ENCODE measurements at regions not wholly inside any gene's neighbourhood (a gene's known extent, or its start where the extent isn't known, plus 50 kb on each side); places are given as distances from the start of the nearest gene placed in this dataset.

- no peaks in the 10 kb centered on the region for H3K79me2 ChIP-seq (ENCODE audit: insufficient read depth, low read length)
- no peaks in the 10 kb centered on the region for H3K27me3 ChIP-seq (ENCODE audit: insufficient read depth, low read length, poor library complexity)
- H3K4me2 ChIP-seq (ENCODE audit: insufficient read depth, low read length) = no peak overlapping the region
- ATAC-seq (ENCODE audit: insufficient read depth, low read depth) (peak; percentile 25; the same call in 1 of the 3 replicates), DNase-seq (no peak)
- H4K20me1 ChIP-seq (ENCODE audit: insufficient read depth, low read length) = no peaks in the 10 kb centered on the region
- peak overlapping the region; percentile 68 for H3K27ac ChIP-seq (ENCODE audit: low read length)
- no peak overlapping the region for H3K9ac ChIP-seq (ENCODE audit: low read depth, low read length)
- H3K9me3 ChIP-seq (ENCODE audit: insufficient read depth, low read length, severe bottlenecking) = no peaks in the 10 kb centered on the region
- TF ChIP-seq, protein P1, sequence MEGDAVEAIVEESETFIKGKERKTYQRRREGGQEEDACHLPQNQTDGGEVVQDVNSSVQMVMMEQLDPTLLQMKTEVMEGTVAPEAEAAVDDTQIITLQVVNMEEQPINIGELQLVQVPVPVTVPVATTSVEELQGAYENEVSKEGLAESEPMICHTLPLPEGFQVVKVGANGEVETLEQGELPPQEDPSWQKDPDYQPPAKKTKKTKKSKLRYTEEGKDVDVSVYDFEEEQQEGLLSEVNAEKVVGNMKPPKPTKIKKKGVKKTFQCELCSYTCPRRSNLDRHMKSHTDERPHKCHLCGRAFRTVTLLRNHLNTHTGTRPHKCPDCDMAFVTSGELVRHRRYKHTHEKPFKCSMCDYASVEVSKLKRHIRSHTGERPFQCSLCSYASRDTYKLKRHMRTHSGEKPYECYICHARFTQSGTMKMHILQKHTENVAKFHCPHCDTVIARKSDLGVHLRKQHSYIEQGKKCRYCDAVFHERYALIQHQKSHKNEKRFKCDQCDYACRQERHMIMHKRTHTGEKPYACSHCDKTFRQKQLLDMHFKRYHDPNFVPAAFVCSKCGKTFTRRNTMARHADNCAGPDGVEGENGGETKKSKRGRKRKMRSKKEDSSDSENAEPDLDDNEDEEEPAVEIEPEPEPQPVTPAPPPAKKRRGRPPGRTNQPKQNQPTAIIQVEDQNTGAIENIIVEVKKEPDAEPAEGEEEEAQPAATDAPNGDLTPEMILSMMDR (IDR thresholded peaks at IDR 0.05; ENCODE audit: borderline replicate concordance, extremely low read depth, low read length, poor library complexity, severe bottlenecking) = no peak
- TF ChIP-seq EZH2 (IDR thresholded peaks at IDR 0.05; ENCODE audit: borderline replicate concordance, low read depth, low read length, severe bottlenecking) = no peak
- H3K4me1 ChIP-seq (ENCODE audit: insufficient read depth, low read length) = peaks cover 13% of the 10 kb centered on the region
- H2AFZ ChIP-seq (ENCODE audit: low read depth, low read length) = no peak overlapping the region
- H3K4me3 ChIP-seq (ENCODE audit: low read depth in 1 of 2, low read length in 2 of 2) = no peak overlapping the region
- H3K36me3 ChIP-seq (ENCODE audit: insufficient read depth, low read length) = no peaks in the 10 kb centered on the region
Measured at GRCh38 chrX:134718105-134718965, 60.1 kb upstream of the PLAC1 start.

DNA sequence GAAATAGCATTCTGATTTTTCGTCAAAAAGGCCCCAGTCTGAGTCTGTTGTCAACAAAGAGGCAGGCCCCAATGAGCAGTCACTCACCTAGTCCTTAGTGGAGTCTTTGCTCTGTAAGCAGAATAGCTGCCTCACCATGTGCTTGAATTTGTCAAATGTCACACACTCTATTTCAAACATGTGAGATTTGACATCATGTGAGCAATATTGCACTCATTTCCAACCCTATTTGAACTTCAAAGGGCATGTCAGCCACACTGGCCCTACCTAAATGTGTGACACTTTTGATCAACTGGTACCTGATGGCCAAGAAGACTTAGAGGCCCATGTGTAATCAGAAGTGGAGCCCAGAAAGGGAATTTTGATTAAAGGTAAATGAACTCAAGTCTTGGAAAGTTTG lies 59.4 kb upstream of the PLAC1 start:
- H2AFZ ChIP-seq (ENCODE audit: low read depth, low read length) = no peak overlapping the region
- no peaks in the 10 kb centered on the region for H3K9me3 ChIP-seq (ENCODE audit: insufficient read depth, low read length, severe bottlenecking)
- no peaks in the 10 kb centered on the region for H3K27me3 ChIP-seq (ENCODE audit: insufficient read depth, low read length, poor library complexity)
- no peak for DNase-seq
- no peak overlapping the region for H3K27ac ChIP-seq (ENCODE audit: low read length)
- no peak overlapping the region for H3K4me3 ChIP-seq (ENCODE audit: low read depth in 1 of 2, low read length in 2 of 2)
- H3K4me2 ChIP-seq (ENCODE audit: insufficient read depth, low read length) = no peak overlapping the region
- no peak for TF ChIP-seq EZH2 (IDR thresholded peaks at IDR 0.05; ENCODE audit: borderline replicate concordance, low read depth, low read length, severe bottlenecking)
- TF ChIP-seq, protein P1 (IDR thresholded peaks at IDR 0.05; ENCODE audit: borderline replicate concordance, extremely low read depth, low read length, poor library complexity, severe bottlenecking) = no peak
- no peaks in the 10 kb centered on the region for H3K79me2 ChIP-seq (ENCODE audit: insufficient read depth, low read length)
- H3K36me3 ChIP-seq (ENCODE audit: insufficient read depth, low read length) = no peaks in the 10 kb centered on the region
- H4K20me1 ChIP-seq (ENCODE audit: insufficient read depth, low read length) = no peaks in the 10 kb centered on the region
- H3K9ac ChIP-seq (ENCODE audit: low read depth, low read length) = no peak overlapping the region
- no peak for ATAC-seq (ENCODE audit: insufficient read depth, low read depth)
- peaks cover 13% of the 10 kb centered on the region for H3K4me1 ChIP-seq (ENCODE audit: insufficient read depth, low read length)

DNA sequence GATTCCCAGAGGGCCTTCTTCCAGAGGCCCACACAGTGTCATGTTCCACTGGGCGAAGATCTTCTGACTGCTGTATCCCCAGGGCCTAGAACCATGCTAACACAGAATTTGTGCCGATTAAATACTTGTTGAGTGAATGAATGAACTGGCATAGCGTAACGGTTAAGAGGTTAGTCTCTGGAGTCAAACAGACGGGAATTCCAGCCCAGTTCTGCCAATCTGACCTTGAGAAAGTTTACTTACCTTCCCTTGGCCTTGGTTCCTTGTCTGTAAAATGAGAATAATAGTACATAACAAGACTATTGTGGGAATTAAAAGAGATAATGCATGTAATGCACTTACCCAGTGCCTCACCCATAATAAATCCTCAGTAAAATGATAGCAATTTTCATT lies 58.3 kb upstream of the PLAC1 start:
- Histone ChIP-seq H3K27me3 (ENCODE audit: insufficient read depth, low read length, poor library complexity) (no peaks in the 10 kb centered on the region), H3K9ac (ENCODE audit: low read depth, low read length) (no peak overlapping the region), H3K36me3 (ENCODE audit: insufficient read depth, low read length) (no peaks in the 10 kb centered on the region), H3K4me1 (ENCODE audit: insufficient read depth, low read length) (peaks cover 13% of the 10 kb centered on the region), H3K9me3 (ENCODE audit: insufficient read depth, low read length, severe bottlenecking) (no peaks in the 10 kb centered on the region), H3K27ac (ENCODE audit: low read length) (no peak overlapping the region), H2AFZ (ENCODE audit: low read depth, low read length) (no peak overlapping the region), H3K79me2 (ENCODE audit: insufficient read depth, low read length) (no peaks in the 10 kb centered on the region), H4K20me1 (ENCODE audit: insufficient read depth, low read length) (no peaks in the 10 kb centered on the region), H3K4me2 (ENCODE audit: insufficient read depth, low read length) (no peak overlapping the region), H3K4me3 (ENCODE audit: low read depth in 1 of 2, low read length in 2 of 2) (no peak overlapping the region)
- ATAC-seq (ENCODE audit: insufficient read depth, low read depth) (no peak), DNase-seq (no peak)
- TF ChIP-seq, protein P1 (IDR thresholded peaks at IDR 0.05; ENCODE audit: borderline replicate concordance, extremely low read depth, low read length, poor library complexity, severe bottlenecking) = no peak
- no peak for TF ChIP-seq EZH2 (IDR thresholded peaks at IDR 0.05; ENCODE audit: borderline replicate concordance, low read depth, low read length, severe bottlenecking)
